ENCODE measurements at regions not wholly inside any gene's neighbourhood (a gene's known extent, or its start where the extent isn't known, plus 50 kb on each side); places are given as distances from the start of the nearest gene placed in this dataset.

GRCh38 chr4:156710365-156711192, 261.0 kb downstream of the PDGFC start:
- TF ChIP-seq POLR2A (IDR thresholded peaks at IDR 0.05) (no peak), CTCF (IDR thresholded peaks at IDR 0.05) (no peak)
- Histone ChIP-seq H3K4me1 (no peaks in the 10 kb centered on the region), H3K9me3 (no peaks in the 10 kb centered on the region), H3K27me3 (no peaks in the 10 kb centered on the region), H3K4me3 (no peak overlapping the region), H3K27ac (no peak overlapping the region), H3K36me3 (no peaks in the 10 kb centered on the region)
- 71 to 81% methylated on average over 4 of the region's 4 CpGs for WGBS, 2 donors
- intact Hi-C loops (cut with DNase I), result no loop called here
- no peak for DNase-seq

- no peak for DNase-seq
- Histone ChIP-seq H3K27ac (no peak overlapping the region), H3K4me3 (no peak overlapping the region), H3K27me3 (no peaks in the 10 kb centered on the region), H3K9me3 (no peaks in the 10 kb centered on the region), H3K4me1 (no peaks in the 10 kb centered on the region), H3K36me3 (no peaks in the 10 kb centered on the region)
- no peak for TF ChIP-seq POLR2A (IDR thresholded peaks at IDR 0.05)
- TF ChIP-seq CTCF (IDR thresholded peaks at IDR 0.05), result no peak
- intact Hi-C loops (cut with DNase I), result no loop called here
- 28 to 43% methylated on average over 1 of the region's 1 CpG for WGBS, 2 donors
Measured at GRCh38 chr4:156705311-156705710, 266.3 kb downstream of the PDGFC start.

- no peaks in the 10 kb centered on the region for H3K4me1 ChIP-seq
- no peak overlapping the region for H3K4me3 ChIP-seq
- H3K27ac ChIP-seq, result no peak overlapping the region
- no peaks in the 10 kb centered on the region for H3K27me3 ChIP-seq
- H3K36me3 ChIP-seq, result no peaks in the 10 kb centered on the region
- no peak for TF ChIP-seq POLR2A (IDR thresholded peaks at IDR 0.05)
- TF ChIP-seq CTCF (IDR thresholded peaks at IDR 0.05), result no peak
- WGBS, 2 donors, result 73 to 77% methylated on average over 7 of the region's 7 CpGs
- DNase-seq, result no peak
- intact Hi-C loops (cut with DNase I), result no loop called here
- H3K9me3 ChIP-seq, result no peaks in the 10 kb centered on the region
Measured at GRCh38 chr4:156695163-156695562, 276.4 kb downstream of the PDGFC start.

- no peaks in the 10 kb centered on the region for H3K4me1 ChIP-seq
- intact Hi-C loops (cut with DNase I), result no loop called here
- DNase-seq, result no peak
- H3K27ac ChIP-seq, result no peak overlapping the region
- 53 to 54% methylated on average over 3 of the region's 3 CpGs for WGBS, 2 donors
- H3K36me3 ChIP-seq, result no peaks in the 10 kb centered on the region
- H3K9me3 ChIP-seq, result no peaks in the 10 kb centered on the region
- no peak overlapping the region for H3K4me3 ChIP-seq
- H3K27me3 ChIP-seq, result no peaks in the 10 kb centered on the region
- TF ChIP-seq POLR2A (IDR thresholded peaks at IDR 0.05) (no peak), CTCF (IDR thresholded peaks at IDR 0.05) (no peak)
Measured at GRCh38 chr4:156694413-156694812, 277.2 kb downstream of the PDGFC start.

- no peaks in the 10 kb centered on the region for H3K27me3 ChIP-seq
- H3K4me3 ChIP-seq, result no peak overlapping the region
- no peaks in the 10 kb centered on the region for H3K4me1 ChIP-seq
- DNase-seq, result no peak
- WGBS, 2 donors, result 42 to 45% methylated on average over 1 of the region's 1 CpG
- H3K36me3 ChIP-seq, result no peaks in the 10 kb centered on the region
- no peak for TF ChIP-seq POLR2A (IDR thresholded peaks at IDR 0.05)
- no peak for TF ChIP-seq CTCF (IDR thresholded peaks at IDR 0.05)
- no peaks in the 10 kb centered on the region for H3K9me3 ChIP-seq
- H3K27ac ChIP-seq, result no peak overlapping the region
- intact Hi-C loops (cut with DNase I), result no loop called here
Measured at GRCh38 chr4:156693557-156693956, 278.0 kb downstream of the PDGFC start.

All from esophagus squamous epithelium (tissue), 5 donors.